ENCODE measurements at regions not wholly inside any gene's neighbourhood (a gene's known extent, or its start where the extent isn't known, plus 50 kb on each side); places are given as distances from the start of the nearest gene placed in this dataset.

GRCh38 chr17:33403194-33403593, 110.1 kb upstream of the ASIC2 start:
- no peak for TF ChIP-seq POLR2A (IDR thresholded peaks at IDR 0.05)
- TF ChIP-seq CTCF (IDR thresholded peaks at IDR 0.05): no peak
- no peak for TF ChIP-seq POLR2AphosphoS5 (IDR thresholded peaks at IDR 0.05)
